ENCODE measurements at regions not wholly inside any gene's neighbourhood (a gene's known extent, or its start where the extent isn't known, plus 50 kb on each side); places are given as distances from the start of the nearest gene placed in this dataset.

GRCh38 chr11:11755871-11756270, 85.9 kb upstream of the USP47 start:
- no peak overlapping the region for H3K27ac ChIP-seq (ENCODE audit: low read depth in 2 of 2, low read length in 1 of 2)
- H2AFZ ChIP-seq (ENCODE audit: low read depth), result no peak overlapping the region
- H3F3A ChIP-seq (replicated peaks; ENCODE audit: insufficient read depth), result no peaks in the 10 kb centered on the region
- no peaks in the 10 kb centered on the region for H3K9me3 ChIP-seq
- no peak for TF ChIP-seq FOXJ3 (CRISPR knock-in tag; IDR thresholded peaks at IDR 0.05)
- no peak for TF ChIP-seq MEF2A (IDR thresholded peaks at IDR 0.05; ENCODE audit: borderline replicate concordance, low read depth)
- TF ChIP-seq PBX3 (IDR thresholded peaks at IDR 0.05), result no peak
- ChIA-PET CTCF (no interaction called here), POLR2A (no interaction called here)
- H3K4me2 ChIP-seq, result no peak overlapping the region
- H3K36me3 ChIP-seq (replicated peaks in 1 of 2; ENCODE audit: control insufficient read depth in 1 of 2, insufficient read depth in 2 of 2, low read length in 1 of 2), result no peaks in the 10 kb centered on the region
- no peaks in the 10 kb centered on the region for H3K79me2 ChIP-seq (ENCODE audit: insufficient read depth)
- DNase-seq, result no peak
- WGBS (ENCODE audit: low lambda C conversion rate), result 49% methylated on average over 5 of the region's 5 CpGs
- H4K20me1 ChIP-seq (ENCODE audit: insufficient read depth), result no peaks in the 10 kb centered on the region
- H3K4me1 ChIP-seq (ENCODE audit: control insufficient read depth in 1 of 2, insufficient read depth in 2 of 2, low read depth in 1 of 2, low read length in 1 of 2), result peaks cover 0 to 8% of the 10 kb centered on the region in 2 experiments; a peak in 1 of 4 replicates
- H3K4me3 ChIP-seq (ENCODE audit: low read depth in 2 of 2, low read length in 1 of 2), result no peak overlapping the region
- no peaks in the 10 kb centered on the region for H3K9me2 ChIP-seq
- H3K9ac ChIP-seq, result no peak overlapping the region
- no peaks in the 10 kb centered on the region; the same call in 1 of the 2 replicates for H3K27me3 ChIP-seq (ENCODE audit: insufficient read depth)

- no peaks in the 10 kb centered on the region for H4K20me1 ChIP-seq (ENCODE audit: insufficient read depth)
- TF ChIP-seq REST (IDR thresholded peaks at IDR 0.05; ENCODE audit: low read depth, low read length) (no peak), ZBTB33 (IDR thresholded peaks at IDR 0.05; ENCODE audit: borderline replicate concordance, low read depth) (no peak), USF1 (IDR thresholded peaks at IDR 0.05; ENCODE audit: borderline replicate concordance, low read depth) (no peak), ELF1 (IDR thresholded peaks at IDR 0.05) (no peak), YY1 (IDR thresholded peaks at IDR 0.05; ENCODE audit: low read depth) (no peak), USF2 (IDR thresholded peaks at IDR 0.05; ENCODE audit: borderline replicate concordance, low read depth, low read length) (no peak), MAX (IDR thresholded peaks at IDR 0.05; ENCODE audit: low read depth) (no peak), POLR2AphosphoS5 (IDR thresholded peaks at IDR 0.05; ENCODE audit: low read depth, low read length) (no peak), JUND (IDR thresholded peaks at IDR 0.05) (no peak), RAD21 (IDR thresholded peaks at IDR 0.05; ENCODE audit: low read length) (no peak), NRF1 (IDR thresholded peaks at IDR 0.05; ENCODE audit: low read depth, low read length) (no peak)
- H3K79me2 ChIP-seq (ENCODE audit: insufficient read depth), result no peaks in the 10 kb centered on the region
- CTCF ChIA-PET, result interaction anchor here (1.1 kb wide), 1 partner anchor 9 kb away, joined by 3 read pairs; no protein-coding TSS in a partner anchor
- no peak overlapping the region for H3K27ac ChIP-seq (ENCODE audit: low read depth in 2 of 2, low read length in 1 of 2)
- no peak overlapping the region for H3K4me2 ChIP-seq
- H3K4me3 ChIP-seq (ENCODE audit: low read depth in 2 of 2, low read length in 1 of 2), result no peak overlapping the region
- peaks cover 0 to under 1% of the 10 kb centered on the region in 2 experiments; a peak in 1 of 4 replicates for H3K4me1 ChIP-seq (ENCODE audit: control insufficient read depth in 1 of 2, insufficient read depth in 2 of 2, low read depth in 1 of 2, low read length in 1 of 2)
- no peak overlapping the region for H3K9ac ChIP-seq
- H3K36me3 ChIP-seq (replicated peaks in 1 of 2; ENCODE audit: control insufficient read depth in 1 of 2, insufficient read depth in 2 of 2, low read length in 1 of 2), result no peaks in the 10 kb centered on the region
- no peaks in the 10 kb centered on the region; the same call in 1 of the 2 replicates for H3K27me3 ChIP-seq (ENCODE audit: insufficient read depth)
- no peaks in the 10 kb centered on the region for H3K9me3 ChIP-seq
- no peak for DNase-seq
- no peaks in the 10 kb centered on the region for H3K9me2 ChIP-seq
- H3F3A ChIP-seq (replicated peaks; ENCODE audit: insufficient read depth), result no peaks in the 10 kb centered on the region
- WGBS (ENCODE audit: low lambda C conversion rate), result 39% methylated on average over 3 of the region's 3 CpGs
- H2AFZ ChIP-seq (ENCODE audit: low read depth), result no peak overlapping the region
- POLR2A ChIA-PET, result no interaction called here
Measured at GRCh38 chr11:11752679-11753078, 89.1 kb upstream of the USP47 start.

All from SK-N-SH (cell line).